Tibial artery (tissue), 4 donors: ENCODE measurements at regions not wholly inside any gene's neighbourhood (a gene's known extent, or its start where the extent isn't known, plus 50 kb on each side); places are given as distances from the start of the nearest gene placed in this dataset.

Experiments
- DNase-seq, 2 donors: peaks; one replicate each; pipeline ENCODE4 v3.0.0-alpha.2; 2019
- H3K27ac ChIP-seq, 2 donors: fragments of 200-600 bp; sonication (generic) in 1 of 2; 1 replicate in 1 of 2; 2 replicates in 1 of 2; pipeline ENCODE4 v1.5.1; 2018 to 2019; ENCODE audit warnings: mild to moderate bottlenecking in 1 of 2
- H3K27me3 ChIP-seq, 2 donors: fragments of 200-600 bp; sonication (generic) in 1 of 2; one replicate each; pipeline versions ENCODE4 v1.5.1 to v1.6.0; 2016 to 2019
- H3K36me3 ChIP-seq, 3 donors: fragments of 200-600 bp; sonication (generic) in 2 of 3; one replicate each; pipeline ENCODE4 v1.5.1; 2016 to 2019; ENCODE audit warnings: mild to moderate bottlenecking in 2 of 3
- H3K4me1 ChIP-seq, 4 donors: fragments of 200-600 bp; sonication (generic) in 2 of 4; 1 replicate in 3 of 4; 2 replicates in 1 of 4; pipeline ENCODE4 v1.5.1; 2016 to 2019
- H3K4me3 ChIP-seq, 2 donors: fragments of 200-600 bp; sonication (generic) in 1 of 2; 1 replicate in 1 of 2; 2 replicates in 1 of 2; pipeline ENCODE4 v1.5.1; 2018 to 2019; ENCODE audit warnings: mild to moderate bottlenecking in 2 of 2
- H3K9me3 ChIP-seq, 3 donors: fragments of 200-600 bp; sonication (generic) in 1 of 3; one replicate each; pipeline ENCODE4 v1.5.1; 2016 to 2019
- CTCF ChIP-seq, 2 experiments: fragments of 200-600 bp in 1 of 2; fragments of 450-650 bp in 1 of 2; IDR thresholded peaks; one replicate each; pipeline ENCODE4 v1.5.1; 2017 to 2019; ENCODE audit warnings: antibody characterized with exemption in 2 of 2, mild to moderate bottlenecking in 1 of 2, moderate library complexity in 1 of 2
- intact Hi-C: fragments of 100-400 bp; cut with DNase I; formaldehyde crosslinking; loops from one replicate; pipeline ENCODE4 v1.15.0; 2023; ENCODE audit warnings: low total_unique reads

- Histone ChIP-seq H3K27ac (no peak overlapping the region), H3K4me3 (no peak overlapping the region), H3K27me3 (no peaks in the 10 kb centered on the region), H3K36me3 (no peaks in the 10 kb centered on the region), H3K9me3 (no peaks in the 10 kb centered on the region), H3K4me1 (no peaks in the 10 kb centered on the region)
- no peak for TF ChIP-seq CTCF (IDR thresholded peaks at IDR 0.05)
- no peak for DNase-seq
- intact Hi-C loops: no loop called here
These were observed 357.7 kb upstream of the SPRED2 start for GRCh38 chr2:65789923-65790675.

GRCh38 chr2:65788556-65788955, 356.2 kb upstream of the SPRED2 start:
- no peak for DNase-seq
- no peak overlapping the region for H3K27ac ChIP-seq
- no peaks in the 10 kb centered on the region for H3K27me3 ChIP-seq
- H3K9me3 ChIP-seq: no peaks in the 10 kb centered on the region
- no peak overlapping the region for H3K4me3 ChIP-seq
- intact Hi-C loops: no loop called here
- no peak for TF ChIP-seq CTCF (IDR thresholded peaks at IDR 0.05)
- H3K36me3 ChIP-seq: no peaks in the 10 kb centered on the region
- no peaks in the 10 kb centered on the region for H3K4me1 ChIP-seq

GRCh38 chr2:65786765-65787164, 354.4 kb upstream of the SPRED2 start:
- H3K27ac ChIP-seq: no peak overlapping the region
- intact Hi-C loops: no loop called here
- TF ChIP-seq CTCF (IDR thresholded peaks at IDR 0.05): no peak

GRCh38 chr2:65786007-65786717, 353.8 kb upstream of the SPRED2 start:
- H3K27me3 ChIP-seq: no peaks in the 10 kb centered on the region

More at GRCh38 chr2:65786765-65787164, 354.4 kb upstream of the SPRED2 start:
- no peak overlapping the region for H3K4me3 ChIP-seq
- H3K4me1 ChIP-seq: no peaks in the 10 kb centered on the region
- no peaks in the 10 kb centered on the region for H3K9me3 ChIP-seq
- no peaks in the 10 kb centered on the region for H3K27me3 ChIP-seq
- no peaks in the 10 kb centered on the region for H3K36me3 ChIP-seq
- no peak for DNase-seq

GRCh38 chr2:65782996-65783650, 350.7 kb upstream of the SPRED2 start:
- intact Hi-C loops: no loop called here
- no peaks in the 10 kb centered on the region for H3K9me3 ChIP-seq
- no peak overlapping the region for H3K27ac ChIP-seq
- no peaks in the 10 kb centered on the region for H3K36me3 ChIP-seq
- no peak for DNase-seq
- no peaks in the 10 kb centered on the region for H3K4me1 ChIP-seq
- no peaks in the 10 kb centered on the region for H3K27me3 ChIP-seq
- no peak for TF ChIP-seq CTCF (IDR thresholded peaks at IDR 0.05)
- no peak overlapping the region for H3K4me3 ChIP-seq

More at GRCh38 chr2:65786007-65786717, 353.8 kb upstream of the SPRED2 start:
- Histone ChIP-seq H3K9me3 (no peaks in the 10 kb centered on the region), H3K4me3 (no peak overlapping the region), H3K27ac (no peak overlapping the region), H3K36me3 (no peaks in the 10 kb centered on the region), H3K4me1 (no peaks in the 10 kb centered on the region)
- no peak for DNase-seq
- no peak for TF ChIP-seq CTCF (IDR thresholded peaks at IDR 0.05)
- intact Hi-C loops: no loop called here
